Large intestine (tissue), 3 donors: ENCODE measurements at regions not wholly inside any gene's neighbourhood (a gene's known extent, or its start where the extent isn't known, plus 50 kb on each side); places are given as distances from the start of the nearest gene placed in this dataset.

Experiments used
- DNase-seq, 2 donors: peaks; one replicate each; pipeline versions ENCODE4 v3.0.0 to v3.0.0-alpha.2; 2013
- H3K27ac ChIP-seq: one replicate; pipeline ENCODE4 v1.5.1; 2013; ENCODE audit warnings: low read length
- H3K27me3 ChIP-seq: 2 replicates; pipeline ENCODE4 v1.6.1; 2013; ENCODE audit warnings: low read length; ENCODE audit not compliant: control insufficient read depth, insufficient read depth
- H3K36me3 ChIP-seq: 2 replicates; pipeline ENCODE4 v1.6.1; 2013; ENCODE audit warnings: low read length; ENCODE audit not compliant: control insufficient read depth, insufficient read depth
- H3K4me1 ChIP-seq: one replicate; pipeline ENCODE4 v1.6.1; 2013; ENCODE audit warnings: low read length; ENCODE audit not compliant: control insufficient read depth, insufficient read depth
- H3K4me3 ChIP-seq: one replicate; pipeline ENCODE4 v1.5.1; 2013; ENCODE audit warnings: low read length
- H3K9me3 ChIP-seq: one replicate; pipeline ENCODE4 v1.6.1; 2013; ENCODE audit warnings: mild to moderate bottlenecking, low read depth, low read length, moderate library complexity; ENCODE audit not compliant: control insufficient read depth
- WGBS: methylation state at CpG from one replicate; pipeline ENCODE4 v1.1.5; 2013; ENCODE audit warnings: low lambda C conversion rate; ENCODE audit not compliant: insufficient coverage; 5-methylcytosine and 5-hydroxymethylcytosine counted together

DNA sequence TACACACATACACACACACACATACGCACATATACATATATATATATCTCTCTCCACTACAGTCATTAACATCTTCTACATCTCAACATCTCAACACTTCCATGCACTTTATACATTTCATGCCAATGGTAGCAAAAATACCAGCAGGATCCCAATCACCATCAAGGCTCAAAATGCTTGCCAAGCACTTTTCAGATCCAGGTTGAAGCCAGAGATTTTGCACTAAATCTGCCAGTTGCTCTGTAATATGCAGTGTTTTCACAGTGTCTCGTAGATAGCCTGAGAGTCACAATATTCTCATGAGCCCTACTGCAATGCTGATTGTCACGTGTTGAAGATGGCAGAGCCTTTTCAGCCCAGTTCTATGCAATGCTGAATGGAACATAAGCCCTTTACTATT lies 1140.9 kb upstream of the C9orf72 start:
- WGBS: 80% methylated on average over 1 of the region's 3 CpGs
- Histone ChIP-seq H3K27ac (no peak overlapping the region), H3K36me3 (no peaks in the 10 kb centered on the region)

DNA sequence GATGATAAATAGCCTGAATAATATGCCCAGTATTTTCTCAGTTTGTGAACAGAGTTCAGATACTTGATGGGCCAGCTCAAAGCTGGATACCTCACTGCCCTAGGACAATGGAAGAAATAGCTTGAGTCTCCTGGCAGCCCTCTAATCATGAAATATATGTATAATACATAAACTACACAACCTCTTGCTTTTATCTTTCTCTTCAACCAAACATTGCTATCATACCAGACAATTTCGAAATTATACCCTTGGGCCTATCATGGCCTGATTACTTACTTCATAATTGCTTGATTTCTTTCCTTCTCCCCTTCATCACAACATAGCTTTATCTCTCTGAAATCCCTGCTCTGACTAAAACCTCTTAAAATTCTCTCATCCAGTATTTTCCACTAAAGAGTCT lies 1144.9 kb upstream of the C9orf72 start:
- H3K27ac ChIP-seq: no peak overlapping the region
- no peaks in the 10 kb centered on the region for H3K4me1 ChIP-seq
- no peaks in the 10 kb centered on the region for H3K9me3 ChIP-seq
- WGBS: 79% methylated on average over 1 of the region's 1 CpG
- no peak for DNase-seq
- H3K36me3 ChIP-seq: no peaks in the 10 kb centered on the region
- H3K4me3 ChIP-seq: no peak overlapping the region
- no peaks in the 10 kb centered on the region for H3K27me3 ChIP-seq

More for the DNA sequence above, 1140.9 kb upstream of the C9orf72 start:
- H3K9me3 ChIP-seq: no peaks in the 10 kb centered on the region
- DNase-seq: no peak
- H3K4me1 ChIP-seq: no peaks in the 10 kb centered on the region
- no peak overlapping the region for H3K4me3 ChIP-seq
- no peaks in the 10 kb centered on the region for H3K27me3 ChIP-seq

DNA sequence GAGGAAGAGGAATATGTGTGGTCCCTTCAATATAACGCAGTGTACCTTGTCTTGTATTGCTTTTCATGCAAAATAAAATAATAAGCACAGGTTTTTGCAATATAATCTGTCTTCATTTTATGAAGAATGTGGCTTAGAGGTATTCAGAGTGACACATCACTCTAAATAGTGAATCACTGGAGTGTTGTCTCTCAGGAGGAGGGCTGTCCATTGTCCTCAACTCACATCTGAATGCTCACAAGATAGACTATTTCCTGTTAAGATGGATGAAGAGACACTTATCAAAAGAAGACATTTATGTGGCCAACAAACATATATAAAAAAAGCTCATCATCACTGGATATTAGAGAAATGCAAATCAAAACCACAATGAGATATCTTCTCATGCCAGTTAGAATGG lies 1147.5 kb upstream of the C9orf72 start:
- WGBS: no CpG with 5 or more reads among the region's 1 CpG
- H3K4me3 ChIP-seq: no peak overlapping the region
- no peak for DNase-seq
- no peak overlapping the region for H3K27ac ChIP-seq
- H3K36me3 ChIP-seq: no peaks in the 10 kb centered on the region
- H3K9me3 ChIP-seq: no peaks in the 10 kb centered on the region
- H3K27me3 ChIP-seq: no peaks in the 10 kb centered on the region
- H3K4me1 ChIP-seq: no peaks in the 10 kb centered on the region

DNA sequence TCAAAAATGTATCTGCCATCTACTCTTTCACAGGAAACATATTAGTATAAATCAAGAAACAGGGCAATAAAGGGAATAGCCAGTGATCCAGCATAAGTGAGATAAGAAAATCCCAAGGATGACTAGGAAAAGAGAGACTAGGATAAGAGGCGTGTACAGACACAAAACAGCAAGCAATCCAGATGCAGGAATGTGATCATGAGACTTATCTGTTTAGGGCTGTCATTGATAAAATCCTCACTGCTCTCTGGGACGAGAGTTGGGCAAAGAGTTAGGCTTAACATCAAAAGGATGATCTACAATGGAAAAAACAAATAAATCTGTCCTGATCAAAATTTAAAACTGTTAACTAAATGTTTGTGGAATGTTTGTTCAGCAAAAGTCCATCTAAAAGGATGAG lies 1156.8 kb upstream of the C9orf72 start:
- Histone ChIP-seq H3K9me3 (no peaks in the 10 kb centered on the region), H3K4me1 (no peaks in the 10 kb centered on the region), H3K4me3 (no peak overlapping the region), H3K27me3 (no peaks in the 10 kb centered on the region), H3K27ac (no peak overlapping the region), H3K36me3 (no peaks in the 10 kb centered on the region)
- no peak for DNase-seq
- 20% methylated on average over 1 of the region's 2 CpGs for WGBS

DNA sequence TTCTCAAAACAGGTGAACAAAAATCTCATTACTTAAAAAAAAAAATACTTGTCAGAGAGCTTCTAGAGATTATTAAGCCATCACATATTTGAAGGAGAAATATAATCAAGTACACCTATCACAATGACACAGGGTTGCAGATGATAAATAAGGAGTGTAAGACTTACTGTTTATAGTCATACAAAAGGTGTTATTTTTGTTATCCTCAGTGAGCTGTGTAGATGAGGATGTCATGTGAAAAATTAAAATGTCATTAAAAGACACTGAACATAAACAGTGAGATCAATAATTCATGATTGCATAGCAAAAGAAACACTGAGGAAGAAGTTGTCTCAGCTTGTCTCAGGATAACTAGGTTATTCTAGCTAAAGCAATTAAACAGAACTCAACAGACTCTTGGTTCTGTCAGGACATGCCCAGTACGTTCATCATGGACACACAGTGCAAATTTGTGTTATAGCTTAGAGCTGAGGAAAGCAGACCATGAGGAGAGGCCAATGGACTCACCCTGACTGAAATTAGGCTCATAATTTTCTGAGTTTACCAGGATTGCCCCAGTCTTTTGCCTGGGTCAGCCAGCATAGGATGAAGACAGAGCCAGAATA lies 1162.6 kb upstream of the C9orf72 start:
- DNase-seq: no peak
- Histone ChIP-seq H3K9me3 (no peaks in the 10 kb centered on the region), H3K4me1 (no peaks in the 10 kb centered on the region), H3K36me3 (no peaks in the 10 kb centered on the region), H3K4me3 (no peak overlapping the region), H3K27ac (no peak overlapping the region), H3K27me3 (no peaks in the 10 kb centered on the region)
- WGBS: no CpG with 5 or more reads among the region's 1 CpG

DNA sequence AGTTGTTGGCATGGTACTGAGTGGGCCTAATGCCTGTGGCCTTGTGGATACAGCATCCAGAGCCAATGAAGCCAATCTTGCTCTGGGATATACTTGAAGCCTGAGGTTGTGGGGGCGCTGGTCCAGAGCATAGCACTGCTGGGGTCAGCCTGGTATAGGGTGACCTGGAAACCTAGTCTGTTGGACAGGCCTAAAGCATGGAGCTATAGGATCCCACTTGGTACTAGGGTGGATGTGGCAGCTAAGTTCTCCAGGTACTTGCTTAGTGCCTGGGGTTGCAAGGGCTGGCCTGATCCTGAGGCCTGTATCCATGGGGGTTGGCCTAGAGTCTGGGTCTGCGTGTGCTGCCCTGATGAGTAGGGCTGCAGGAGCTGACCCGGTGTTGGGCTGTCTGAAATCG lies 1168.2 kb upstream of the C9orf72 start:
- H3K27me3 ChIP-seq: no peaks in the 10 kb centered on the region
- no peaks in the 10 kb centered on the region for H3K4me1 ChIP-seq
- no peak overlapping the region for H3K4me3 ChIP-seq
- no peak overlapping the region for H3K27ac ChIP-seq
- DNase-seq: no peak
- no CpG with 5 or more reads among the region's 4 CpGs for WGBS
- no peaks in the 10 kb centered on the region for H3K9me3 ChIP-seq
- no peaks in the 10 kb centered on the region for H3K36me3 ChIP-seq

DNA sequence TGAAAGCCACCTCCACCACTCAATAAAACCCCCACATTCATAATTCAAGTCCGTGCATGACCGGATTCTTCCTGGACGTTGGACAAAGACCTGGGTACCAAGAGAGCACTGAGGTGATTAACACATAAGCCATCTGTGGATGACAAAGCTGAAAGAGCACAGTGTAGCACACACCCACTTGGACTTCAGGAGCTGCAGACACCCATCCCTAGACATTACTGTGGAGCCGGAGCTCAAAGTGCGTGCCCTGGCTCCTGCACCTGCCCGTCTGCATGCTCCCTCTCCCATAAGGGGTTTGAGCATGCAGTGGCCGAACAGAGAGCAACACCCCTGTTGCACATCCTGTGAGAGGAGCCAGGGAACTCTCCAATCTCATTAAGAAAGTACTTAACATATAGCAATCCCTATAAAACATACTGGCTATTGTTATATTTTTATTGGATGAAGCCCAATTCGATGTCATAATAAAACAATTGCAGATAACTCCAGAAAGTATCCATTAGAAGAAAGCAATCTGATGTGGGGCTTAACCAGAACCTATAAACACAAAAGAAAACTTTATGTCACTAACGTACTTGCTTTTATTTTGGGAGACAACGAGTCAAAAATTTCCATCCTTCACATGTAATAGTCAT lies 1174.2 kb upstream of the C9orf72 start:
- no peaks in the 10 kb centered on the region for H3K9me3 ChIP-seq
- H3K36me3 ChIP-seq: no peaks in the 10 kb centered on the region
- H3K27ac ChIP-seq: no peak overlapping the region
- no peak for DNase-seq
- no peak overlapping the region for H3K4me3 ChIP-seq
- no peaks in the 10 kb centered on the region for H3K27me3 ChIP-seq
- 100% methylated on average over 1 of the region's 10 CpGs for WGBS
- no peaks in the 10 kb centered on the region for H3K4me1 ChIP-seq

DNA sequence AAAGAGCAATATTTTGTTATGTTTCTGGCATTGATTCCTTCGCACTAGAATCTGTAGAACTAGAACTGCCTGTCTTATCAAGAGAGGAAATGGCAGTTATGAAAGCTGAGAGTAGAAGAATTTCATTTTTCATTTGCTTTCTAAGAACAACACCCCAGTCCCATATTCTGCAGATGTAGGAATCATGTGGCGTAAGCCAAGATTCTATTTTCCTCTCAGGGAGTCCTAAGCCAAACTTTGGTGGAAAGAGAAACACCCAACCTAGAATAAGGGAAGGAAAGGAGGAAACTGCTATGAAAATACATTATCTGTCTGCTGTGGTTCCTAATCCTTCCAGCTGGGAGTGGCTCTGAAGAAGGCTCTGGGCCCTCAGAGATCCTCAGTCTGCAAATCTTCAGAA lies 1176.9 kb upstream of the C9orf72 start:
- WGBS: 90% methylated on average over 2 of the region's 2 CpGs
- DNase-seq: no peak
- Histone ChIP-seq H3K27ac (no peak overlapping the region), H3K9me3 (no peaks in the 10 kb centered on the region), H3K36me3 (no peaks in the 10 kb centered on the region), H3K4me1 (no peaks in the 10 kb centered on the region), H3K4me3 (no peak overlapping the region), H3K27me3 (no peaks in the 10 kb centered on the region)

DNA sequence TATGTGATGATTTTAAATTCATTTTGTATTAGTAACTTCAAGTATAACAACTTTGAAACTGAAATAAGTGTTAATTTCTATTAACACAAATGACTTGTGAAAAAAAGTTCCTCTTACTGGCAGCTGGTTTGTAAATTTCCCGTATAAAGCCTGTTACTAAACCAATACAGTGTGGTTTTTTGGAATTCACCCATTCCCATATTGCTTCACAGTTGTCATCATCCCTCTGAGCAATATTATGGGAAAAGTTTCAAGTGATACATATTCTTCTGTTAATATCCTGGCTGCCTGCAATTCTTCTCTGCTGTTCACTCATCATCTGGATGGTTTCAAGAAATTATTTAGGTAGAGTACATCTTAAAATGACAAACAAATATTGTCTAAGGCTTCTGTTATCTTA lies 1185.1 kb upstream of the C9orf72 start:
- Histone ChIP-seq H3K27me3 (no peaks in the 10 kb centered on the region), H3K27ac (no peak overlapping the region), H3K4me1 (no peaks in the 10 kb centered on the region), H3K4me3 (no peak overlapping the region), H3K36me3 (no peaks in the 10 kb centered on the region), H3K9me3 (no peaks in the 10 kb centered on the region)
- no peak for DNase-seq
- WGBS: no CpG with 5 or more reads among the region's 1 CpG

DNA sequence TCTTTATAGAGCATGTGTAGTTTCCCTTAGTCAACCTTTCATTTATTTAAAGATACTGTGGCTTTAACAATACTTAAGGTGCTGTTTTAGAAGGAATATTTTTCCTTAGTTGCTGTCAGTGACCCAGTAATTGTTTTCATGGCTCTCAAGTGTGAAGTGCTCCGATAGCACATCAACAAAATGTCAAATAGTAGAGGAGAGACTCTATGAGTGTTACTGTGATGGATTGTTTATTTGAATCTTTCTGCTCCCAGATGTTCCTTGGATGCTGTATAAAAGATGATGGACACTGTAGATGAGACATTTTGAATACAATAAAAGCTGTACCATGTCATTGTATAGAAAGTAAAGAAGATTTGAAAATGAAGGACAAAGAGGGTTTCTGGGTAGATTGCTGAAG lies 1185.7 kb upstream of the C9orf72 start:
- H3K27ac ChIP-seq: no peak overlapping the region
- no CpG with 5 or more reads among the region's 1 CpG for WGBS
- H3K36me3 ChIP-seq: no peaks in the 10 kb centered on the region
- no peaks in the 10 kb centered on the region for H3K9me3 ChIP-seq
- no peaks in the 10 kb centered on the region for H3K4me1 ChIP-seq
- DNase-seq: no peak
- no peak overlapping the region for H3K4me3 ChIP-seq
- no peaks in the 10 kb centered on the region for H3K27me3 ChIP-seq

DNA sequence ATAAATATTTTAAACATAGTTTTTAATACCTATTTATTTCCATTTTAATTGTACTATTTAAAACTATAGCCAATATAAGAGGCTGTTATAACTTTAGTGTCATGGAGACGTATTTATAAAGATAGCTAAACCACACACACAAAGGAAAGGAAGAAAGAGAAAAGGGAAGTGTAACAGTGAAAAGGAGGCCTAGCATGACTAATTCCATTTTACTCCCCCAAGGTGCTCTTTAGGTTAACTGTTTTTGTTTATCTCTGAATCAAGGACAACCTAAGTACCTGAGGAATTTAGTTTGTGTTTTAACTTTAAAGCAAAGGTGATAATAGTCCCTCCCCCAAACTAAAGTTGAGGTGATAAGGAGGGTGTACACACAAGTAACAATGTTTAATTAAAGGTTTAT lies 1188.9 kb upstream of the C9orf72 start:
- Histone ChIP-seq H3K4me1 (no peaks in the 10 kb centered on the region), H3K27ac (no peak overlapping the region), H3K27me3 (no peaks in the 10 kb centered on the region), H3K9me3 (no peaks in the 10 kb centered on the region), H3K36me3 (no peaks in the 10 kb centered on the region), H3K4me3 (no peak overlapping the region)
- no peak for DNase-seq
- no CpG with 5 or more reads among the region's 1 CpG for WGBS
